GM19455 (cell line): ENCODE measurements at regions not wholly inside any gene's neighbourhood (a gene's known extent, or its start where the extent isn't known, plus 50 kb on each side); places are given as distances from the start of the nearest gene placed in this dataset.
"Not testable (repeated sequence)": the region's sequence is repeated elsewhere in the genome, so short reads cannot be mapped to it uniquely, and the experiment has no call there.

Experiments
- ATAC-seq: cut with Tn5 transposase; IDR thresholded peaks from one replicate; pipeline ENCODE4 v1.9.1; 2021; ENCODE audit not compliant: unreplicated experiment

GRCh38 chr3:181974198-181974597 is 262.5 kb downstream of the SOX2 start:
- no peak for ATAC-seq

GRCh38 chr3:181976526-181976925 is 264.8 kb downstream of the SOX2 start:
- no peak for ATAC-seq

GRCh38 chr3:181985386-181985785 is 273.7 kb downstream of the SOX2 start:
- ATAC-seq, result no peak

- ATAC-seq, result no peak
Measured at GRCh38 chr3:181987736-181988135, 276.0 kb downstream of the SOX2 start.

- ATAC-seq, result no peak
Measured at GRCh38 chr3:181998828-181999227, 287.1 kb downstream of the SOX2 start.

- peak; percentile 56 for ATAC-seq
Measured at GRCh38 chr3:181999314-181999713, 287.6 kb downstream of the SOX2 start.

- no peak for ATAC-seq
Measured at GRCh38 chr3:182000447-182000846, 288.7 kb downstream of the SOX2 start.

- ATAC-seq, result no peak
Measured at GRCh38 chr3:182005219-182005618, 293.5 kb downstream of the SOX2 start.

- ATAC-seq, result no peak
Measured at GRCh38 chr3:182005701-182006100, 294.0 kb downstream of the SOX2 start.

GRCh38 chr3:182006431-182006830 is 294.7 kb downstream of the SOX2 start:
- no peak for ATAC-seq

- ATAC-seq, result no peak
Measured at GRCh38 chr3:182007441-182007840, 295.7 kb downstream of the SOX2 start.

GRCh38 chr3:182018361-182018760 is 306.6 kb downstream of the SOX2 start:
- no peak for ATAC-seq

GRCh38 chr3:182019926-182020325 is 308.2 kb downstream of the SOX2 start:
- ATAC-seq, result no peak

GRCh38 chr3:182023843-182024242 is 312.1 kb downstream of the SOX2 start:
- ATAC-seq, result no peak

- ATAC-seq, result no peak
Measured at GRCh38 chr3:182027366-182027765, 315.6 kb downstream of the SOX2 start.

GRCh38 chr3:182028081-182028480 is 316.4 kb downstream of the SOX2 start:
- ATAC-seq, result no peak

- ATAC-seq, result not testable (repeated sequence)
Measured at GRCh38 chr3:182034231-182034630, 322.5 kb downstream of the SOX2 start.

GRCh38 chr3:182035324-182035723 is 323.6 kb downstream of the SOX2 start:
- no peak for ATAC-seq

- ATAC-seq, result no peak
Measured at GRCh38 chr3:182036382-182036781, 324.7 kb downstream of the SOX2 start.

GRCh38 chr3:182041668-182042291 is 330.1 kb downstream of the SOX2 start:
- no peak for ATAC-seq

GRCh38 chr3:182045736-182046135 is 334.0 kb downstream of the SOX2 start:
- ATAC-seq, result no peak

GRCh38 chr3:182046166-182046764 is 334.5 kb downstream of the SOX2 start:
- no peak for ATAC-seq

GRCh38 chr3:182050932-182051331 is 339.2 kb downstream of the SOX2 start:
- ATAC-seq, result no peak
